Astrocyte (in vitro differentiated cells and primary cell): ENCODE measurements at regions not wholly inside any gene's neighbourhood (a gene's known extent, or its start where the extent isn't known, plus 50 kb on each side); places are given as distances from the start of the nearest gene placed in this dataset.

Experiments
- DNase-seq: peaks from one replicate; pipeline ENCODE4 v3.0.0-alpha.2; 2010; ENCODE audit warnings: low read depth
- FAIRE-seq: peaks from 2 replicates; lab custom pipeline; 2011; peaks lifted over from hg19 to GRCh38; lab: Jason Lieb, UNC
- H2AFZ ChIP-seq: 2 replicates; pipeline ENCODE4 v1.6.0; 2012; ENCODE audit warnings: low read depth, low read length, inconsistent platforms
- H3K27ac ChIP-seq: 2 replicates; pipeline ENCODE4 v1.5.1; 2011; ENCODE audit warnings: low read depth, low read length, inconsistent platforms
- H3K27me3 ChIP-seq: 2 replicates; pipeline ENCODE4 v1.6.0; 2011; ENCODE audit warnings: low read length, inconsistent platforms; ENCODE audit not compliant: insufficient read depth
- H3K36me3 ChIP-seq: 2 replicates; pipeline ENCODE4 v1.5.1; 2011; ENCODE audit warnings: low read length, inconsistent platforms; ENCODE audit not compliant: insufficient read depth
- H3K4me1 ChIP-seq: 2 replicates; pipeline ENCODE4 v1.5.1; 2011; ENCODE audit warnings: low read length, inconsistent platforms; ENCODE audit not compliant: insufficient read depth
- H3K4me2 ChIP-seq: 2 replicates; pipeline ENCODE4 v1.6.0; 2012; ENCODE audit warnings: low read length, inconsistent platforms
- H3K4me3 ChIP-seq: 2 replicates; pipeline ENCODE4 v1.5.1; 2011; ENCODE audit warnings: low read depth, mild to moderate bottlenecking, low read length, inconsistent platforms; ENCODE audit not compliant: insufficient read depth
- H3K79me2 ChIP-seq: 2 replicates; pipeline ENCODE4 v1.6.0; 2012; ENCODE audit warnings: mild to moderate bottlenecking, low read length, inconsistent platforms; ENCODE audit not compliant: insufficient read depth
- H3K9ac ChIP-seq: 2 replicates; pipeline ENCODE4 v1.6.0; 2012; ENCODE audit warnings: mild to moderate bottlenecking, low read length, inconsistent platforms
- H3K9me3 ChIP-seq: 2 replicates; pipeline ENCODE4 v1.5.1; 2012; ENCODE audit warnings: low read depth, mild to moderate bottlenecking, low read length, inconsistent platforms; ENCODE audit not compliant: insufficient read depth
- H4K20me1 ChIP-seq: 2 replicates; pipeline ENCODE4 v1.6.0; 2012; ENCODE audit warnings: low read length, inconsistent platforms; ENCODE audit not compliant: insufficient read depth
- H3K27ac Mint-ChIP-seq: one replicate; pipeline ENCODE4 v1.8.0; 2021; ENCODE audit warnings: mild to moderate bottlenecking, mixed read lengths; ENCODE audit not compliant: unreplicated experiment
- H3K27me3 Mint-ChIP-seq: one replicate; pipeline ENCODE4 v1.8.0; 2021; ENCODE audit warnings: low read depth, mixed read lengths; ENCODE audit not compliant: unreplicated experiment
- H3K36me3 Mint-ChIP-seq: one replicate; pipeline ENCODE4 v1.8.0; 2021; ENCODE audit warnings: low read depth, mixed read lengths; ENCODE audit not compliant: unreplicated experiment
- H3K4me1 Mint-ChIP-seq: one replicate; pipeline ENCODE4 v1.8.0; 2021; ENCODE audit warnings: low read depth, mixed read lengths; ENCODE audit not compliant: unreplicated experiment
- H3K4me3 Mint-ChIP-seq: one replicate; pipeline ENCODE4 v1.8.0; 2021; ENCODE audit warnings: mild to moderate bottlenecking, moderate library complexity, mixed read lengths; ENCODE audit not compliant: unreplicated experiment
- H3K9me3 Mint-ChIP-seq: one replicate; pipeline ENCODE4 v1.8.0; 2021; ENCODE audit warnings: mild to moderate bottlenecking, mixed read lengths; ENCODE audit not compliant: unreplicated experiment
- CTCF ChIP-seq: IDR thresholded peaks from 2 replicates; pipeline ENCODE4 v1.5.1; 2011; ENCODE audit warnings: low read depth, mild to moderate bottlenecking, inconsistent platforms, low read length, moderate library complexity; ENCODE audit not compliant: insufficient read depth
- EZH2 ChIP-seq: IDR thresholded peaks from 2 replicates; pipeline ENCODE4 v1.6.1; 2012; ENCODE audit warnings: mild to moderate bottlenecking, low read length, inconsistent platforms; ENCODE audit not compliant: insufficient read depth

- no peak for FAIRE-seq
- no peak overlapping the region for H2AFZ ChIP-seq
- H3K36me3 Mint-ChIP-seq: no peaks in the 10 kb centered on the region
- H3K27me3 Mint-ChIP-seq: peaks cover 2% of the 10 kb centered on the region
- H3K27ac Mint-ChIP-seq: no peak overlapping the region
- H3K36me3 ChIP-seq: no peaks in the 10 kb centered on the region
- peaks cover 3% of the 10 kb centered on the region for H3K27me3 ChIP-seq
- H3K4me3 ChIP-seq: no peak overlapping the region
- H3K9me3 ChIP-seq: no peaks in the 10 kb centered on the region
- no peaks in the 10 kb centered on the region for H3K79me2 ChIP-seq
- TF ChIP-seq CTCF (no peak), EZH2 (no peak)
- H3K9me3 Mint-ChIP-seq: no peaks in the 10 kb centered on the region
- no peaks in the 10 kb centered on the region for H3K4me1 ChIP-seq
- no peak overlapping the region for H3K4me2 ChIP-seq
- no peak overlapping the region for H3K27ac ChIP-seq
- H3K4me3 Mint-ChIP-seq: no peak overlapping the region
- H3K4me1 Mint-ChIP-seq: no peaks in the 10 kb centered on the region
- H4K20me1 ChIP-seq: no peaks in the 10 kb centered on the region
- DNase-seq: no peak
- H3K9ac ChIP-seq: no peak overlapping the region
These were observed 99.9 kb upstream of the FAM216B start for GRCh38 chr13:42681326-42682100.

- Histone ChIP-seq H4K20me1 (no peaks in the 10 kb centered on the region), H2AFZ (no peak overlapping the region), H3K36me3 (no peaks in the 10 kb centered on the region), H3K79me2 (no peaks in the 10 kb centered on the region), H3K27ac (no peak overlapping the region), H3K4me3 (no peak overlapping the region), H3K4me2 (no peak overlapping the region), H3K27me3 (peaks cover 3% of the 10 kb centered on the region), H3K9me3 (no peaks in the 10 kb centered on the region), H3K4me1 (no peaks in the 10 kb centered on the region), H3K9ac (no peak overlapping the region)
- FAIRE-seq: no peak
- no peak overlapping the region for H3K4me3 Mint-ChIP-seq
- no peak for TF ChIP-seq CTCF
- no peaks in the 10 kb centered on the region for H3K36me3 Mint-ChIP-seq
- no peak overlapping the region for H3K27ac Mint-ChIP-seq
- H3K9me3 Mint-ChIP-seq: no peaks in the 10 kb centered on the region
- no peak for DNase-seq
- H3K4me1 Mint-ChIP-seq: no peaks in the 10 kb centered on the region
- peaks cover 2% of the 10 kb centered on the region for H3K27me3 Mint-ChIP-seq
These were observed 97.2 kb upstream of the FAM216B start for GRCh38 chr13:42684226-42684625.

- FAIRE-seq: no peak
- no peak for TF ChIP-seq EZH2
- TF ChIP-seq CTCF: no peak
These were observed 95.6 kb upstream of the FAM216B start for GRCh38 chr13:42685751-42686150.

More at GRCh38 chr13:42685751-42686150, 95.6 kb upstream of the FAM216B start:
- Histone ChIP-seq H2AFZ (no peak overlapping the region), H3K36me3 (no peaks in the 10 kb centered on the region), H3K79me2 (no peaks in the 10 kb centered on the region), H3K27me3 (peaks cover 3% of the 10 kb centered on the region), H3K9ac (no peak overlapping the region), H4K20me1 (no peaks in the 10 kb centered on the region), H3K4me1 (no peaks in the 10 kb centered on the region), H3K9me3 (no peaks in the 10 kb centered on the region), H3K4me3 (no peak overlapping the region), H3K27ac (no peak overlapping the region), H3K4me2 (no peak overlapping the region)
- H3K4me3 Mint-ChIP-seq: no peak overlapping the region
- H3K9me3 Mint-ChIP-seq: no peaks in the 10 kb centered on the region
- H3K36me3 Mint-ChIP-seq: no peaks in the 10 kb centered on the region
- H3K27ac Mint-ChIP-seq: no peak overlapping the region
- no peak for DNase-seq
- peaks cover 2% of the 10 kb centered on the region for H3K4me1 Mint-ChIP-seq
- H3K27me3 Mint-ChIP-seq: peaks cover under 1% of the 10 kb centered on the region
